Progenitor cell of endocrine pancreas (in vitro differentiated cells): ENCODE measurements at regions not wholly inside any gene's neighbourhood (a gene's known extent, or its start where the extent isn't known, plus 50 kb on each side); places are given as distances from the start of the nearest gene placed in this dataset.
"Not testable (repeated sequence)": the region's sequence is repeated elsewhere in the genome, so short reads cannot be mapped to it uniquely, and the experiment has no call there.

ENCODE experiments used
- DNase-seq: peaks from one replicate; pipeline ENCODE4 v3.0.0; 2021; ENCODE audit warnings: low spot score; ENCODE audit not compliant: unreplicated experiment
- H3K27ac Mint-ChIP-seq: 2 replicates; pipeline ENCODE4 v1.8.0; 2021; ENCODE audit warnings: mild to moderate bottlenecking, moderate library complexity, mixed read lengths
- H3K27me3 Mint-ChIP-seq: 2 replicates; pipeline ENCODE4 v1.8.0; 2021; ENCODE audit warnings: mixed read lengths
- H3K36me3 Mint-ChIP-seq: 2 replicates; pipeline ENCODE4 v1.8.0; 2022; ENCODE audit warnings: mixed read lengths; ENCODE audit not compliant: insufficient read depth
- H3K4me1 Mint-ChIP-seq: 2 replicates; pipeline ENCODE4 v1.8.0; 2021; ENCODE audit warnings: low read depth, mixed read lengths
- H3K4me3 Mint-ChIP-seq: 2 replicates; pipeline ENCODE4 v1.8.0; 2021; ENCODE audit warnings: low read depth, mild to moderate bottlenecking, moderate library complexity, mixed read lengths
- H3K9me3 Mint-ChIP-seq: 2 replicates; pipeline ENCODE4 v1.8.0; 2021; ENCODE audit warnings: low read depth, mixed read lengths
- CTCF ChIP-seq: fragments of 200-600 bp; sonication (generic); IDR thresholded peaks from one replicate; pipeline ENCODE4 v1.5.0; 2021; ENCODE audit warnings: antibody characterized with exemption, mild to moderate bottlenecking; ENCODE audit not compliant: unreplicated experiment

- Mint-ChIP-seq H3K36me3 (no peaks in the 10 kb centered on the region), H3K4me3 (no peak overlapping the region), H3K27me3 (no peaks in the 10 kb centered on the region), H3K9me3 (no peaks in the 10 kb centered on the region), H3K4me1 (no peaks in the 10 kb centered on the region), H3K27ac (no peak overlapping the region)
- no peak for DNase-seq
- no peak for TF ChIP-seq CTCF
Observed at GRCh38 chr3:165994293-165994692, 157.1 kb upstream of the BCHE start.

GRCh38 chr3:165984589-165984988, 147.4 kb upstream of the BCHE start:
- DNase-seq: no peak
- Mint-ChIP-seq H3K36me3 (no peaks in the 10 kb centered on the region), H3K9me3 (no peaks in the 10 kb centered on the region), H3K4me3 (no peak overlapping the region), H3K27ac (no peak overlapping the region), H3K4me1 (no peaks in the 10 kb centered on the region), H3K27me3 (no peaks in the 10 kb centered on the region)
- TF ChIP-seq CTCF: no peak

GRCh38 chr3:165983284-165983683, 146.1 kb upstream of the BCHE start:
- Mint-ChIP-seq H3K36me3 (no peaks in the 10 kb centered on the region), H3K4me3 (no peak overlapping the region), H3K4me1 (no peaks in the 10 kb centered on the region), H3K9me3 (no peaks in the 10 kb centered on the region), H3K27me3 (no peaks in the 10 kb centered on the region), H3K27ac (no peak overlapping the region)
- TF ChIP-seq CTCF: no peak
- no peak for DNase-seq

- Mint-ChIP-seq H3K9me3 (no peaks in the 10 kb centered on the region), H3K27ac (no peak overlapping the region), H3K27me3 (no peaks in the 10 kb centered on the region), H3K4me3 (no peak overlapping the region), H3K36me3 (no peaks in the 10 kb centered on the region), H3K4me1 (no peaks in the 10 kb centered on the region)
- no peak for DNase-seq
- TF ChIP-seq CTCF: no peak
Observed at GRCh38 chr3:165981318-165981717, 144.1 kb upstream of the BCHE start.

GRCh38 chr3:165960825-165961224, 123.6 kb upstream of the BCHE start:
- not testable (repeated sequence) for H3K27me3 Mint-ChIP-seq, H3K9me3 Mint-ChIP-seq, H3K4me1 Mint-ChIP-seq, H3K27ac Mint-ChIP-seq, H3K4me3 Mint-ChIP-seq, H3K36me3 Mint-ChIP-seq, DNase-seq

- H3K9me3 Mint-ChIP-seq: peaks cover 6% of the 10 kb centered on the region
- DNase-seq: no peak
- no peaks in the 10 kb centered on the region for H3K27me3 Mint-ChIP-seq
- no peaks in the 10 kb centered on the region for H3K4me1 Mint-ChIP-seq
- TF ChIP-seq CTCF: no peak
- no peak overlapping the region for H3K27ac Mint-ChIP-seq
- H3K36me3 Mint-ChIP-seq: no peaks in the 10 kb centered on the region
- H3K4me3 Mint-ChIP-seq: no peak overlapping the region
Observed at GRCh38 chr3:165954171-165954570, 116.9 kb upstream of the BCHE start.
